ENCODE measurements at regions not wholly inside any gene's neighbourhood (a gene's known extent, or its start where the extent isn't known, plus 50 kb on each side); places are given as distances from the start of the nearest gene placed in this dataset.

DNA sequence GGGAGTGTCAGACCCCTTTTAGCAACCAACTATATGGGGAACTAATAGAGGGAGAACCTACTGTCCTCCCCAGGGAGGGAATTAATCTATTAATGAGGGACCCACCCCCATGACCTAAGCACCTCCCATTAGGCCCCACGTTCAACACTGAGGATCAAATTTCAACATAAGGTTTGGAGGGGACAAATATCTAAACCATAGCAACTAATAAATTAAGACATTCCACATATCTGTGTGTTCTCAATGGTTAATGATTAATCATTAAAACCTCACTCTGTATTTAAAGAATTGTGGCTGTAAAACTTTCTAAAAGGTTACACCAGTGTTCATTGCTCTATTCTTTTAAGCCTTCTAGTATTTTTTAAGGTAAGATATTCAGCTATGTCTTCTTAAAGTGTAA is 500.4 kb upstream of the SULF2 start:
- no peak overlapping the region for H3K4me3 ChIP-seq
- peak overlapping the region in 1 of 2 donors; percentile 61 for H3K27ac ChIP-seq
- intact Hi-C loops (cut with DNase I; ENCODE audit: low total_unique reads), result no loop called here
- H3K36me3 ChIP-seq, result no peaks in the 10 kb centered on the region
- DNase-seq, result no peak
- H3K4me1 ChIP-seq, result peaks cover 9 to 11% of the 10 kb centered on the region in 2 donors
- H3K9me3 ChIP-seq, result no peaks in the 10 kb centered on the region
- no peaks in the 10 kb centered on the region for H3K27me3 ChIP-seq
- TF ChIP-seq, protein P1, sequence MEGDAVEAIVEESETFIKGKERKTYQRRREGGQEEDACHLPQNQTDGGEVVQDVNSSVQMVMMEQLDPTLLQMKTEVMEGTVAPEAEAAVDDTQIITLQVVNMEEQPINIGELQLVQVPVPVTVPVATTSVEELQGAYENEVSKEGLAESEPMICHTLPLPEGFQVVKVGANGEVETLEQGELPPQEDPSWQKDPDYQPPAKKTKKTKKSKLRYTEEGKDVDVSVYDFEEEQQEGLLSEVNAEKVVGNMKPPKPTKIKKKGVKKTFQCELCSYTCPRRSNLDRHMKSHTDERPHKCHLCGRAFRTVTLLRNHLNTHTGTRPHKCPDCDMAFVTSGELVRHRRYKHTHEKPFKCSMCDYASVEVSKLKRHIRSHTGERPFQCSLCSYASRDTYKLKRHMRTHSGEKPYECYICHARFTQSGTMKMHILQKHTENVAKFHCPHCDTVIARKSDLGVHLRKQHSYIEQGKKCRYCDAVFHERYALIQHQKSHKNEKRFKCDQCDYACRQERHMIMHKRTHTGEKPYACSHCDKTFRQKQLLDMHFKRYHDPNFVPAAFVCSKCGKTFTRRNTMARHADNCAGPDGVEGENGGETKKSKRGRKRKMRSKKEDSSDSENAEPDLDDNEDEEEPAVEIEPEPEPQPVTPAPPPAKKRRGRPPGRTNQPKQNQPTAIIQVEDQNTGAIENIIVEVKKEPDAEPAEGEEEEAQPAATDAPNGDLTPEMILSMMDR (IDR thresholded peaks at IDR 0.05), result no peak
- TF ChIP-seq POLR2A (IDR thresholded peaks at IDR 0.05), result no peak

DNA sequence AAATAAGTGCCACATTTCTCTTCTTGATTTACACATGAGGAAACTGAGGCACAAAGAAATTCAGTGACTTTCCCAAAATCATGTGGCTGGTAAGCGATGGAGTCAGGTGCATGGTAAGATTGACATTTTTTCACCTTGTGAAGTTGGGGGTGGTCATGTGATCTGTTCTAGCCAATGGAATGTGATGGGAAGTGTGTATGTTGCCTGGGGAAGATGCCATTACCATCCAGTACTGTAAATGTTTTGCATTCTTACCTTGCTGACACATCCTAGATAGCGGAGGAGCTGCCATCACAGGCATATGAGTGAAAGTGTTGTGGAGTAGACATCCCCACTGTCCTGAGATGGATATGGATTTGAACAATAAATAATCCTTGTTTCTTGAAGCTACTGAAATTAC is 499.6 kb upstream of the SULF2 start:
- no peak for TF ChIP-seq POLR2A (IDR thresholded peaks at IDR 0.05)
- TF ChIP-seq, protein P1 (IDR thresholded peaks at IDR 0.05), result no peak
- no peaks in the 10 kb centered on the region for H3K9me3 ChIP-seq
- H3K27ac ChIP-seq, result no peak overlapping the region
- peaks cover 9 to 11% of the 10 kb centered on the region in 2 donors for H3K4me1 ChIP-seq
- no peaks in the 10 kb centered on the region for H3K27me3 ChIP-seq
- H3K36me3 ChIP-seq, result no peaks in the 10 kb centered on the region
- no peak for DNase-seq
- intact Hi-C loops (cut with DNase I; ENCODE audit: low total_unique reads), result no loop called here
- no peak overlapping the region for H3K4me3 ChIP-seq

DNA sequence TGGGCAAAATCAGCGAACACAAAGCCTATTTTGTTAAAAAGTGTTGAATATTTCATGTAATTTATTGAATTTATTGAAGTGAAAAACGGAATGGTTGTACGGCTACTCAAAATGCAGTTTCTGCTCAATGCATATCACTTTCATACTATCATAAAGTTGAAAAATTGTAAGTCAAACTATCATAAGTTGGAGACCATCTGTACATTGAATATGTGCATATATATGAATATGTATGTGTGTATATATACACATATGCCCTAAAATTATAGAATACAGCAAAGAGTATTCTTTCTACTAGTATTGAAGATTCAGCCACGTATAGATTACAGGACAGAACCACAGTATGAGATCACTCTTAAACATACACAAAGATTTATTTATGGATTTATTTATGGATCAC is 499.0 kb upstream of the SULF2 start:
- intact Hi-C loops (cut with DNase I; ENCODE audit: low total_unique reads), result no loop called here
- no peak for TF ChIP-seq POLR2A (IDR thresholded peaks at IDR 0.05)
- TF ChIP-seq, protein P1 (IDR thresholded peaks at IDR 0.05), result no peak
- Histone ChIP-seq H3K9me3 (no peaks in the 10 kb centered on the region), H3K27ac (no peak overlapping the region), H3K36me3 (no peaks in the 10 kb centered on the region), H3K4me3 (no peak overlapping the region), H3K27me3 (no peaks in the 10 kb centered on the region), H3K4me1 (peaks cover 9 to 11% of the 10 kb centered on the region in 2 donors)
- no peak for DNase-seq

DNA sequence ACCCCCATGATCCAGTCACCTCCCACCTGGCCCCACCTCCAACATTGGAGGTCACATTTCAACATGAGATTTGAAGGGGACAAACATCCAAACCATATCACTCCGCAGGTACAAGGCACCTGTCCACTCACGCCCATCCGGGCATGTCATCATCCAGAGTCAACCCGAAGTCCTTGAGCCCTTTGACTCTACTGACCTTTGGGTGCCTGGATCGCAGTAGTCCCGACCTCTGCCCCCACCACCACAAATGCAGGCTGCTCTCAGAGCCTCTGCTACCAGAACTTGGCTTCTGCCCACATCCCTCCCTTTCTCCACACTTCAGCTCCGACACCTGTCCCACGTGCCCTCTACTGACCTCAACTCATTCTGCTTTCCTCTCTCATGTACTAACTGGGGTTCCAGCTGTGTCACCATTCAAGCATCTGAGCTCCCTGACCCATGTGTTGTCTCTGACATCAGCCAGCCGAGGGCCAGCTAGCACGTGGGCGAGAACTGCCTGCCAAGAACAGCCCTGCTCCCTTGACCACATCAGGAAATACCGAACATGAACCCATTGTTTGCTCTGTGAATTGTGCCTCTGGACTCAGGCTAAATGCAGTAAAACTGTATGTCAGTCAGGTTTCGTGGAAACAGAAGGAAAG is 498.3 kb upstream of the SULF2 start:
- peak in 1 of 2 donors; percentile 59 for DNase-seq
- intact Hi-C loops (cut with DNase I; ENCODE audit: low total_unique reads), result no loop called here
- Histone ChIP-seq H3K4me3 (no peak overlapping the region), H3K27ac (no peak overlapping the region), H3K36me3 (no peaks in the 10 kb centered on the region), H3K27me3 (no peaks in the 10 kb centered on the region), H3K9me3 (no peaks in the 10 kb centered on the region), H3K4me1 (peaks cover 9 to 11% of the 10 kb centered on the region in 2 donors)
- TF ChIP-seq POLR2A (IDR thresholded peaks at IDR 0.05), result no peak
- TF ChIP-seq, protein P1 (IDR thresholded peaks at IDR 0.05), result no peak

DNA sequence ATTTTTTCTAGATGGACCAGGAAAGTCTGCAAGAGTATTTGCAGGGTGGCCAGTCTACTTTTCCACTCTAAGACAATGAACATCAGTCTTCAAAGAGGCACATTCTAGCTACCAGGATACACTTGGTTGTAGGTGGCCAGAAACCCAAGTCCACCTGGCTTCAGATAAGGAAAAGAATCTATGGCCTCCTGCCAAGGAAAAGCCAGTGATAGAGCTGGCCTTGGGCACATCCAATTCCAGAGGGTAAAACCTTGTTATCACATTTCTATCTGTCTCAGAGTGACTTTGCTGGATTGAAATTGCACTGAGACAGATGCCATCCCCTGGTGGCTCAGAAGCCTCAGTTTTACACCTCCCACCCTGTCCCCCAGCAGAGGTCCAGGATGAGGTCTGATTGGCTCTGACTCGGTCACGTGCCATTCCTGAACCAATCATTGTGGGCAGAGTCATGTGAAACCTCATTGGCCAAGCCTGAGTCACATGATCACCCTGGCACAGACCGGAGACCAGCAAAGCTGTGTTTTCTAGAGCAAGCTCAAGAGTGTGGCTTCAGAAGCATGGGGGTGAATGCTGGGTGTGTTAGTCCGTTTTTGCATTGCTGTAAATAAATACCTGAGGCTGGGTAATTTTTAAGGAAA is 497.4 kb upstream of the SULF2 start:
- Histone ChIP-seq H3K4me1 (peaks cover 9 to 11% of the 10 kb centered on the region in 2 donors), H3K27ac (no peak overlapping the region), H3K27me3 (no peaks in the 10 kb centered on the region), H3K36me3 (no peaks in the 10 kb centered on the region), H3K9me3 (no peaks in the 10 kb centered on the region), H3K4me3 (no peak overlapping the region)
- DNase-seq, result no peak
- intact Hi-C loops (cut with DNase I; ENCODE audit: low total_unique reads), result no loop called here
- TF ChIP-seq, protein P1 (IDR thresholded peaks at IDR 0.05), result no peak
- no peak for TF ChIP-seq POLR2A (IDR thresholded peaks at IDR 0.05)
